OCI-LY1 (cell line): ENCODE measurements at regions not wholly inside any gene's neighbourhood (a gene's known extent, or its start where the extent isn't known, plus 50 kb on each side); places are given as distances from the start of the nearest gene placed in this dataset.

Source experiments
- EZH2 ChIP-seq: fragments of 200-600 bp; sonication (generic), shearing (Covaris generic); IDR thresholded peaks from 2 replicates; pipeline ENCODE4 v1.8.0; 2017; ENCODE audit warnings: borderline replicate concordance, mixed run types, mild to moderate bottlenecking, antibody characterized with exemption, low read length, moderate library complexity, mixed read lengths
- TF ChIP-seq, protein P1 (sequence below): fragments of 200-600 bp; sonication (generic), shearing (Covaris generic); IDR thresholded peaks from 2 replicates; pipeline ENCODE4 v1.5.1; 2017; ENCODE audit warnings: mild to moderate bottlenecking, antibody characterized with exemption, low read length, moderate library complexity, mixed read lengths

DNA sequence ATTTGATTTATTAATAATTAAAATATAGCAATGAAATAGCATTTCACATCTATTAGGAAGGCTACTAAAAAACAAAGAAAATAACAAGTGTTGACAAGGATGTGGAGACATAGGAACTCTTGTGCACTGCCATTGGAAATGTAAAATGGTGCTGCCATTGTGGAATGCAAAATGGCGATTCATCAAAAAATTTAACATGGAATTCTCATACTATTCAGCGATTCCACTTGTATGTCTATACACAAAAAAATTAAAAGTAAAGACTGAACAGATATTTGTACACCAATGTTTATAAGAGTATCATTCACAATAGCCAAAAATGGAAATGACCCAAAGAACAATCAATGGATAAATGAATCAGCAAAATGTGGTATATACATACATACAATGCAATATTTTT, 101.3 kb upstream of the S1PR1 start:
- TF ChIP-seq, protein P1, sequence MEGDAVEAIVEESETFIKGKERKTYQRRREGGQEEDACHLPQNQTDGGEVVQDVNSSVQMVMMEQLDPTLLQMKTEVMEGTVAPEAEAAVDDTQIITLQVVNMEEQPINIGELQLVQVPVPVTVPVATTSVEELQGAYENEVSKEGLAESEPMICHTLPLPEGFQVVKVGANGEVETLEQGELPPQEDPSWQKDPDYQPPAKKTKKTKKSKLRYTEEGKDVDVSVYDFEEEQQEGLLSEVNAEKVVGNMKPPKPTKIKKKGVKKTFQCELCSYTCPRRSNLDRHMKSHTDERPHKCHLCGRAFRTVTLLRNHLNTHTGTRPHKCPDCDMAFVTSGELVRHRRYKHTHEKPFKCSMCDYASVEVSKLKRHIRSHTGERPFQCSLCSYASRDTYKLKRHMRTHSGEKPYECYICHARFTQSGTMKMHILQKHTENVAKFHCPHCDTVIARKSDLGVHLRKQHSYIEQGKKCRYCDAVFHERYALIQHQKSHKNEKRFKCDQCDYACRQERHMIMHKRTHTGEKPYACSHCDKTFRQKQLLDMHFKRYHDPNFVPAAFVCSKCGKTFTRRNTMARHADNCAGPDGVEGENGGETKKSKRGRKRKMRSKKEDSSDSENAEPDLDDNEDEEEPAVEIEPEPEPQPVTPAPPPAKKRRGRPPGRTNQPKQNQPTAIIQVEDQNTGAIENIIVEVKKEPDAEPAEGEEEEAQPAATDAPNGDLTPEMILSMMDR: no peak
- TF ChIP-seq EZH2: no peak
